Neuron (in vitro differentiated cells): ENCODE measurements at regions not wholly inside any gene's neighbourhood (a gene's known extent, or its start where the extent isn't known, plus 50 kb on each side); places are given as distances from the start of the nearest gene placed in this dataset.
"Not testable (repeated sequence)": the region's sequence is repeated elsewhere in the genome, so short reads cannot be mapped to it uniquely, and the experiment has no call there.

Experiments
- H2AFZ ChIP-seq: one replicate; pipeline ENCODE4 v1.6.1; 2013; ENCODE audit warnings: low read depth, mild to moderate bottlenecking, inconsistent platforms, low read length, moderate library complexity
- H3K27me3 ChIP-seq: one replicate; pipeline ENCODE4 v1.6.1; 2013; ENCODE audit warnings: low read length; ENCODE audit not compliant: insufficient read depth
- H3K36me3 ChIP-seq: one replicate; pipeline ENCODE4 v1.6.1; 2013; ENCODE audit warnings: low read length; ENCODE audit not compliant: insufficient read depth
- H3K4me1 ChIP-seq: one replicate; pipeline ENCODE4 v1.6.1; 2013; ENCODE audit warnings: low read length; ENCODE audit not compliant: insufficient read depth
- H3K4me3 ChIP-seq: 2 replicates; pipeline ENCODE4 v1.5.1; 2013; ENCODE audit warnings: mild to moderate bottlenecking, low read length, moderate library complexity
- H3K9me3 ChIP-seq: one replicate; pipeline ENCODE4 v1.6.1; 2013; ENCODE audit warnings: low read length

- H3K9me3 ChIP-seq = no peaks in the 10 kb centered on the region
- H3K27me3 ChIP-seq = peaks cover 3% of the 10 kb centered on the region
- H3K4me1 ChIP-seq = no peaks in the 10 kb centered on the region
- H3K36me3 ChIP-seq = no peaks in the 10 kb centered on the region
- no peak overlapping the region for H3K4me3 ChIP-seq
- H2AFZ ChIP-seq = no peak overlapping the region
Measured at GRCh38 chr10:131830446-131831130, 70.2 kb upstream of the PPP2R2D start.

GRCh38 chr10:131831561-131831960 is 69.2 kb upstream of the PPP2R2D start:
- H3K9me3 ChIP-seq = no peaks in the 10 kb centered on the region
- no peaks in the 10 kb centered on the region for H3K36me3 ChIP-seq
- no peaks in the 10 kb centered on the region for H3K4me1 ChIP-seq
- H2AFZ ChIP-seq = no peak overlapping the region
- no peak overlapping the region for H3K4me3 ChIP-seq
- H3K27me3 ChIP-seq = peaks cover 3% of the 10 kb centered on the region

- Histone ChIP-seq H3K4me3 (no peak overlapping the region), H3K27me3 (peaks cover 3% of the 10 kb centered on the region), H2AFZ (no peak overlapping the region), H3K36me3 (no peaks in the 10 kb centered on the region), H3K9me3 (no peaks in the 10 kb centered on the region), H3K4me1 (no peaks in the 10 kb centered on the region)
Measured at GRCh38 chr10:131832056-131832685, 68.6 kb upstream of the PPP2R2D start.

GRCh38 chr10:131833013-131833412 is 67.8 kb upstream of the PPP2R2D start:
- Histone ChIP-seq H2AFZ (no peak overlapping the region), H3K36me3 (no peaks in the 10 kb centered on the region), H3K9me3 (no peaks in the 10 kb centered on the region), H3K4me3 (no peak overlapping the region), H3K4me1 (no peaks in the 10 kb centered on the region), H3K27me3 (peaks cover 3% of the 10 kb centered on the region)

GRCh38 chr10:131833446-131834080 is 67.2 kb upstream of the PPP2R2D start:
- Histone ChIP-seq H2AFZ (no peak overlapping the region), H3K36me3 (no peaks in the 10 kb centered on the region), H3K27me3 (peaks cover 3% of the 10 kb centered on the region), H3K4me3 (no peak overlapping the region), H3K9me3 (no peaks in the 10 kb centered on the region), H3K4me1 (no peaks in the 10 kb centered on the region)

- Histone ChIP-seq H3K9me3 (no peaks in the 10 kb centered on the region), H3K36me3 (no peaks in the 10 kb centered on the region), H2AFZ (no peak overlapping the region), H3K4me3 (no peak overlapping the region), H3K27me3 (peaks cover 3% of the 10 kb centered on the region), H3K4me1 (no peaks in the 10 kb centered on the region)
Measured at GRCh38 chr10:131834152-131834810, 66.5 kb upstream of the PPP2R2D start.

- no peaks in the 10 kb centered on the region for H3K4me1 ChIP-seq
- no peaks in the 10 kb centered on the region for H3K36me3 ChIP-seq
- H3K4me3 ChIP-seq = no peak overlapping the region
Measured at GRCh38 chr10:131838966-131839742, 61.7 kb upstream of the PPP2R2D start.

GRCh38 chr10:131839880-131840787 is 60.7 kb upstream of the PPP2R2D start:
- H3K27me3 ChIP-seq, H2AFZ ChIP-seq, H3K9me3 ChIP-seq, H3K4me1 ChIP-seq, H3K36me3 ChIP-seq, H3K4me3 ChIP-seq: not testable (repeated sequence)

More at GRCh38 chr10:131838966-131839742, 61.7 kb upstream of the PPP2R2D start:
- no peaks in the 10 kb centered on the region for H3K9me3 ChIP-seq
- no peaks in the 10 kb centered on the region for H3K27me3 ChIP-seq
- H2AFZ ChIP-seq = no peak overlapping the region

GRCh38 chr10:131840788-131841118 is 60.1 kb upstream of the PPP2R2D start:
- Histone ChIP-seq H3K27me3 (peaks cover 7% of the 10 kb centered on the region), H3K4me3 (no peak overlapping the region), H3K9me3 (no peaks in the 10 kb centered on the region), H3K36me3 (no peaks in the 10 kb centered on the region), H3K4me1 (no peaks in the 10 kb centered on the region), H2AFZ (no peak overlapping the region)

- Histone ChIP-seq H3K36me3 (no peaks in the 10 kb centered on the region), H3K27me3 (peaks cover 7% of the 10 kb centered on the region), H3K9me3 (no peaks in the 10 kb centered on the region), H2AFZ (no peak overlapping the region), H3K4me1 (no peaks in the 10 kb centered on the region), H3K4me3 (no peak overlapping the region)
Measured at GRCh38 chr10:131841131-131841660, 59.6 kb upstream of the PPP2R2D start.

GRCh38 chr10:131841661-131842139 is 59.1 kb upstream of the PPP2R2D start:
- Histone ChIP-seq H3K4me3 (no peak overlapping the region), H3K36me3 (no peaks in the 10 kb centered on the region), H3K4me1 (no peaks in the 10 kb centered on the region), H3K27me3 (peaks cover 10% of the 10 kb centered on the region), H3K9me3 (no peaks in the 10 kb centered on the region), H2AFZ (no peak overlapping the region)
